GM12878 (cell line): ENCODE measurements at regions not wholly inside any gene's neighbourhood (a gene's known extent, or its start where the extent isn't known, plus 50 kb on each side); places are given as distances from the start of the nearest gene placed in this dataset.

ENCODE experiments used
- ATAC-seq: fragments of 200-7000 bp; cut with Tn5 transposase; 3 replicates; pipeline ENCODE4 v1.9.1; 2020; ENCODE audit warnings: mild to moderate bottlenecking, moderate library complexity
- BruUV-seq: library from RNA; stranded (reverse); fragments of 400-500 nt; replicated peaks from 2 replicates; lab custom pipeline; 2021; lab: Mats Ljungman, UMichigan
- CTCF ChIA-PET: fragments of 300-600 bp; sonication (Branson Sonifier 250); formaldehyde crosslinking; extraction: SDS; loops from one replicate; lab custom pipeline; 2021; ENCODE audit warnings: inconsistent platforms; lab: Yijun Ruan, JAX
- POLR2A ChIA-PET: fragments of 350-600 bp; formaldehyde crosslinking; extraction: SDS; loops from one replicate; lab custom pipeline; 2021; ENCODE audit warnings: inconsistent platforms; lab: Charles Lee
- RAD21 ChIA-PET: fragments of 300-600 bp; sonication (Branson Sonifier 250); formaldehyde crosslinking; loops from one replicate; lab custom pipeline; 2023; ENCODE audit warnings: antibody characterized with exemption; ENCODE audit not compliant: unreplicated experiment; lab: Charles Lee
- SMC1A ChIA-PET: fragments of 300-600 bp; sonication (Branson Sonifier 250); formaldehyde crosslinking; loops from one replicate; lab custom pipeline; 2023; ENCODE audit not compliant: unreplicated experiment, uncharacterized antibody; lab: Charles Lee
- DNase-seq: peaks from one replicate; pipeline ENCODE4 v3.0.0-alpha.2; 2011; ENCODE audit warnings: low read depth, low spot score
- FAIRE-seq: peaks from 3 replicates; lab custom pipeline; 2011; peaks lifted over from hg19 to GRCh38; lab: Jason Lieb, UNC
- H2AFZ ChIP-seq: 2 replicates; pipeline ENCODE4 v1.6.0; 2011; ENCODE audit warnings: low read depth, low read length, control low read depth; ENCODE audit not compliant: control insufficient read depth
- H3K27ac ChIP-seq: 2 replicates; pipeline ENCODE4 v1.5.1; 2011; ENCODE audit warnings: control low read depth; ENCODE audit not compliant: control insufficient read depth, insufficient read depth
- H3K27me3 ChIP-seq, 2 experiments: replicated peaks in 1 of 2; 2 replicates each; pipeline versions ENCODE4 v1.6.0 to v1.6.1; 2011; ENCODE audit warnings: low read length in 1 of 2; ENCODE audit not compliant: control insufficient read depth in 2 of 2, insufficient read depth in 2 of 2
- H3K36me3 ChIP-seq, 2 experiments: 2 replicates each; pipeline ENCODE4 v1.5.1; 2011; ENCODE audit warnings: low read length in 1 of 2; ENCODE audit not compliant: control insufficient read depth in 2 of 2, insufficient read depth in 2 of 2
- H3K4me1 ChIP-seq: 2 replicates; pipeline ENCODE4 v1.6.1; 2011; ENCODE audit warnings: mild to moderate bottlenecking, low read length, moderate library complexity, mixed read lengths; ENCODE audit not compliant: control insufficient read depth, insufficient read depth
- H3K4me2 ChIP-seq: 2 replicates; pipeline ENCODE4 v1.6.0; 2011; ENCODE audit warnings: control low read depth; ENCODE audit not compliant: control insufficient read depth, insufficient read depth
- H3K4me3 ChIP-seq: fragments of 200-600 bp; sonication (generic); 2 replicates; pipeline ENCODE4 v1.5.1; 2016
- H3K79me2 ChIP-seq: 2 replicates; pipeline ENCODE4 v1.6.0; 2011; ENCODE audit warnings: low read length; ENCODE audit not compliant: control insufficient read depth, insufficient read depth
- H3K9ac ChIP-seq: 2 replicates; pipeline ENCODE4 v1.8.0; 2011; ENCODE audit warnings: low read length, control low read depth, mixed read lengths; ENCODE audit not compliant: control insufficient read depth, insufficient read depth
- H3K9me3 ChIP-seq: replicated peaks from 3 replicates; pipeline ENCODE4 v1.5.1; 2011; ENCODE audit warnings: mild to moderate bottlenecking, low read length; ENCODE audit not compliant: control insufficient read depth, insufficient read depth
- H4K20me1 ChIP-seq: 2 replicates; pipeline ENCODE4 v1.6.0; 2011; ENCODE audit not compliant: control insufficient read depth, insufficient read depth
- ATF3 ChIP-seq: IDR thresholded peaks from 2 replicates; pipeline ENCODE4 v1.6.1; 2011; ENCODE audit warnings: low read depth, mild to moderate bottlenecking, low read length, moderate library complexity, borderline replicate concordance; ENCODE audit errors: extremely low read depth
- CEBPZ ChIP-seq: fragments of 150-350 bp; IDR thresholded peaks from 2 replicates; pipeline ENCODE4 v1.6.1; 2016; ENCODE audit warnings: low read depth, low read length
- CREB1 ChIP-seq: IDR thresholded peaks from 2 replicates; pipeline ENCODE4 v1.6.1; 2012; ENCODE audit warnings: low read depth, mild to moderate bottlenecking, inconsistent platforms
- HDGF ChIP-seq: fragments of 450-650 bp; IDR thresholded peaks from 2 replicates; pipeline ENCODE4 v1.6.1; 2016; ENCODE audit warnings: antibody characterized with exemption
- MAX ChIP-seq: IDR thresholded peaks from 2 replicates; pipeline ENCODE4 v1.6.1; 2012; ENCODE audit warnings: low read depth, low read length, improper control_type of control experiment
- MTA2 ChIP-seq: fragments of 450-650 bp; IDR thresholded peaks from 2 replicates; pipeline ENCODE4 v1.6.1; 2016; ENCODE audit warnings: low read depth, mild to moderate bottlenecking, moderate library complexity
- MYB ChIP-seq: fragments of 150-350 bp; IDR thresholded peaks from 2 replicates; pipeline ENCODE4 v1.6.1; 2014; ENCODE audit warnings: mild to moderate bottlenecking, low read depth, low read length, borderline replicate concordance
- NRF1 ChIP-seq: conservative IDR thresholded peaks from 2 replicates; pipeline ENCODE4 v1.6.1; 2011; ENCODE audit warnings: mild to moderate bottlenecking, low read depth, low read length, improper control_type of control experiment
- PKNOX1 ChIP-seq: fragments of 450-650 bp; IDR thresholded peaks from 2 replicates; pipeline ENCODE4 v1.6.1; 2016; ENCODE audit warnings: mild to moderate bottlenecking
- RAD51 ChIP-seq: fragments of 450-650 bp; IDR thresholded peaks from 2 replicates; pipeline ENCODE4 v1.6.1; 2016; ENCODE audit warnings: moderate library complexity, mild to moderate bottlenecking, inconsistent platforms
- STAT3 ChIP-seq: IDR thresholded peaks from 2 replicates; pipeline ENCODE4 v1.6.1; 2011; ENCODE audit warnings: low read depth, low read length, improper control_type of control experiment
- TCF12 ChIP-seq: IDR thresholded peaks from 2 replicates; pipeline ENCODE4 v1.6.1; 2011; ENCODE audit warnings: low read depth, mild to moderate bottlenecking, low read length
- ZNF217 ChIP-seq: fragments of 450-650 bp; IDR thresholded peaks from 2 replicates; pipeline ENCODE4 v1.6.1; 2017; ENCODE audit warnings: antibody characterized with exemption, mild to moderate bottlenecking
- ZSCAN29 ChIP-seq: fragments of 450-650 bp; IDR thresholded peaks from 2 replicates; pipeline ENCODE4 v1.6.1; 2017; ENCODE audit warnings: mild to moderate bottlenecking, moderate library complexity
- WGBS: methylation state at CpG from one replicate; pipeline ENCODE4 v1.1.6; 2016; ENCODE audit warnings: low lambda C conversion rate; ENCODE audit not compliant: insufficient replicate concordance, insufficient coverage; ENCODE audit errors: missing lambda C conversion rate; 5-methylcytosine and 5-hydroxymethylcytosine counted together
- in situ Hi-C: fragments of 300-500 bp; cut with MboI; formaldehyde crosslinking; loops from 9 replicates; pipeline ENCODE4 v1.14.3; 2018; ENCODE audit warnings: mixed read lengths
- intact Hi-C: fragments of 100-400 bp; cut with micrococcal nuclease; formaldehyde crosslinking; loops from one replicate; pipeline ENCODE4 v1.14.2; 2022; ENCODE audit not compliant: unreplicated experiment
- TF ChIP-seq, protein P1 (sequence below): fragments of 450-650 bp; formaldehyde crosslinking; IDR thresholded peaks from 2 replicates; pipeline ENCODE4 v1.5.0; 2022; ENCODE audit warnings: mild to moderate bottlenecking, missing genetic modification characterization
- TF ChIP-seq, protein P2 (sequence below): IDR thresholded peaks from 2 replicates; pipeline ENCODE4 v1.6.1; 2011; ENCODE audit warnings: borderline replicate concordance, low read depth, mild to moderate bottlenecking, moderate library complexity, low read length; ENCODE audit not compliant: insufficient read depth, poor library complexity, severe bottlenecking

- Histone ChIP-seq H3K36me3 (no peaks in the 10 kb centered on the region), H3K79me2 (no peaks in the 10 kb centered on the region), H3K27me3 (no peaks in the 10 kb centered on the region), H3K9me3 (no peaks in the 10 kb centered on the region), H3K9ac (no peak overlapping the region), H3K27ac (no peak overlapping the region), H2AFZ (no peak overlapping the region), H4K20me1 (no peaks in the 10 kb centered on the region), H3K4me3 (no peak overlapping the region), H3K4me2 (no peak overlapping the region), H3K4me1 (no peaks in the 10 kb centered on the region)
- FAIRE-seq (no peak), ATAC-seq (no peak), DNase-seq (no peak)
- ChIA-PET POLR2A (no interaction called here), RAD21 (no interaction called here), CTCF (interaction anchor here (1.1 kb wide), 1 partner anchor 12 kb away, joined by 3 read pairs; no protein-coding TSS in a partner anchor), SMC1A (no interaction called here)
- in situ Hi-C loops (no loop called here), intact Hi-C loops (no loop called here)
- no TSS peak for BruUV-seq
- WGBS = 15% methylated on average over 5 of the region's 5 CpGs
- TF ChIP-seq CREB1 (no peak), ZNF217 (no peak), NRF1 (no peak), TCF12 (no peak), PKNOX1 (no peak), RAD51 (no peak), CEBPZ (no peak), MAX (no peak), ZSCAN29 (no peak), STAT3 (no peak), MYB (no peak), ATF3 (no peak), MTA2 (no peak), HDGF (no peak)
- TF ChIP-seq, protein P1, sequence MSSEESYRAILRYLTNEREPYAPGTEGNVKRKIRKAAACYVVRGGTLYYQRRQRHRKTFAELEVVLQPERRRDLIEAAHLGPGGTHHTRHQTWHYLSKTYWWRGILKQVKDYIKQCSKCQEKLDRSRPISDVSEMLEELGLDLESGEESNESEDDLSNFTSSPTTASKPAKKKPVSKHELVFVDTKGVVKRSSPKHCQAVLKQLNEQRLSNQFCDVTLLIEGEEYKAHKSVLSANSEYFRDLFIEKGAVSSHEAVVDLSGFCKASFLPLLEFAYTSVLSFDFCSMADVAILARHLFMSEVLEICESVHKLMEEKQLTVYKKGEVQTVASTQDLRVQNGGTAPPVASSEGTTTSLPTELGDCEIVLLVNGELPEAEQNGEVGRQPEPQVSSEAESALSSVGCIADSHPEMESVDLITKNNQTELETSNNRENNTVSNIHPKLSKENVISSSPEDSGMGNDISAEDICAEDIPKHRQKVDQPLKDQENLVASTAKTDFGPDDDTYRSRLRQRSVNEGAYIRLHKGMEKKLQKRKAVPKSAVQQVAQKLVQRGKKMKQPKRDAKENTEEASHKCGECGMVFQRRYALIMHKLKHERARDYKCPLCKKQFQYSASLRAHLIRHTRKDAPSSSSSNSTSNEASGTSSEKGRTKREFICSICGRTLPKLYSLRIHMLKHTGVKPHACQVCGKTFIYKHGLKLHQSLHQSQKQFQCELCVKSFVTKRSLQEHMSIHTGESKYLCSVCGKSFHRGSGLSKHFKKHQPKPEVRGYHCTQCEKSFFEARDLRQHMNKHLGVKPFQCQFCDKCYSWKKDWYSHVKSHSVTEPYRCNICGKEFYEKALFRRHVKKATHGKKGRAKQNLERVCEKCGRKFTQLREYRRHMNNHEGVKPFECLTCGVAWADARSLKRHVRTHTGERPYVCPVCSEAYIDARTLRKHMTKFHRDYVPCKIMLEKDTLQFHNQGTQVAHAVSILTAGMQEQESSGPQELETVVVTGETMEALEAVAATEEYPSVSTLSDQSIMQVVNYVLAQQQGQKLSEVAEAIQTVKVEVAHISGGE = no peak
- TF ChIP-seq, protein P2, sequence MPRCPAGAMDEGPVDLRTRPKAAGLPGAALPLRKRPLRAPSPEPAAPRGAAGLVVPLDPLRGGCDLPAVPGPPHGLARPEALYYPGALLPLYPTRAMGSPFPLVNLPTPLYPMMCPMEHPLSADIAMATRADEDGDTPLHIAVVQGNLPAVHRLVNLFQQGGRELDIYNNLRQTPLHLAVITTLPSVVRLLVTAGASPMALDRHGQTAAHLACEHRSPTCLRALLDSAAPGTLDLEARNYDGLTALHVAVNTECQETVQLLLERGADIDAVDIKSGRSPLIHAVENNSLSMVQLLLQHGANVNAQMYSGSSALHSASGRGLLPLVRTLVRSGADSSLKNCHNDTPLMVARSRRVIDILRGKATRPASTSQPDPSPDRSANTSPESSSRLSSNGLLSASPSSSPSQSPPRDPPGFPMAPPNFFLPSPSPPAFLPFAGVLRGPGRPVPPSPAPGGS = no peak
These were observed 2618.1 kb downstream of the ARAP2 start for GRCh38 chr4:33626221-33626620.
